ENCODE measurements at regions not wholly inside any gene's neighbourhood (a gene's known extent, or its start where the extent isn't known, plus 50 kb on each side); places are given as distances from the start of the nearest gene placed in this dataset.

- TF ChIP-seq POLR2AphosphoS5 (IDR thresholded peaks at IDR 0.05) = no peak
- no peak for TF ChIP-seq EP300 (IDR thresholded peaks at IDR 0.05)
- TF ChIP-seq CTCF (IDR thresholded peaks at IDR 0.05) = no peak
- no peak for TF ChIP-seq POLR2A (IDR thresholded peaks at IDR 0.05; ENCODE audit: low read depth)
- intact Hi-C loops (cut with DNase I) = no loop called here
- Histone ChIP-seq H3K27ac (replicated peaks in 1 of 4) (no peak overlapping the region), H3K27me3 (no peaks in the 10 kb centered on the region), H3K4me3 (no peak overlapping the region), H3K36me3 (no peaks in the 10 kb centered on the region), H3K9me3 (peaks cover 0 to 2% (median 0%) of the 10 kb centered on the region in 4 donors), H3K4me1 (no peaks in the 10 kb centered on the region)
- WGBS = 85% methylated on average over 2 of the region's 2 CpGs
- no peak for DNase-seq (ENCODE audit: extremely low spot score)
Measured at GRCh38 chr10:83276971-83277370, 862.3 kb upstream of the GHITM start.

GRCh38 chr10:83283151-83283550, 856.2 kb upstream of the GHITM start:
- Histone ChIP-seq H3K9me3 (peaks cover 0 to 8% (median 4%) of the 10 kb centered on the region in 4 donors), H3K4me1 (no peaks in the 10 kb centered on the region), H3K36me3 (no peaks in the 10 kb centered on the region), H3K27me3 (no peaks in the 10 kb centered on the region), H3K27ac (replicated peaks in 1 of 4) (no peak overlapping the region), H3K4me3 (no peak overlapping the region)
- TF ChIP-seq EP300 (IDR thresholded peaks at IDR 0.05) (no peak), POLR2A (IDR thresholded peaks at IDR 0.05; ENCODE audit: low read depth) (no peak), POLR2AphosphoS5 (IDR thresholded peaks at IDR 0.05) (no peak), CTCF (IDR thresholded peaks at IDR 0.05) (no peak)
- DNase-seq (ENCODE audit: extremely low spot score) = no peak
- intact Hi-C loops (cut with DNase I) = no loop called here

- H3K4me3 ChIP-seq = no peak overlapping the region
- TF ChIP-seq POLR2AphosphoS5 (IDR thresholded peaks at IDR 0.05) (no peak), POLR2A (IDR thresholded peaks at IDR 0.05; ENCODE audit: low read depth) (no peak), CTCF (IDR thresholded peaks at IDR 0.05) (no peak), EP300 (IDR thresholded peaks at IDR 0.05) (no peak)
- intact Hi-C loops (cut with DNase I) = no loop called here
- no peak overlapping the region for H3K27ac ChIP-seq (replicated peaks in 1 of 4)
- 70% methylated on average over 2 of the region's 2 CpGs for WGBS
- H3K9me3 ChIP-seq = peaks cover 0 to 8% (median 3%) of the 10 kb centered on the region in 4 donors
- no peak for DNase-seq (ENCODE audit: extremely low spot score)
- no peaks in the 10 kb centered on the region for H3K27me3 ChIP-seq
- H3K4me1 ChIP-seq = no peaks in the 10 kb centered on the region
- H3K36me3 ChIP-seq = no peaks in the 10 kb centered on the region
Measured at GRCh38 chr10:83287374-83287773, 851.9 kb upstream of the GHITM start.

- Histone ChIP-seq H3K36me3 (no peaks in the 10 kb centered on the region), H3K4me1 (no peaks in the 10 kb centered on the region), H3K27me3 (no peaks in the 10 kb centered on the region), H3K27ac (replicated peaks in 1 of 4) (no peak overlapping the region), H3K4me3 (no peak overlapping the region), H3K9me3 (peaks cover 0 to 8% (median 3%) of the 10 kb centered on the region in 4 donors)
- intact Hi-C loops (cut with DNase I) = no loop called here
- 33% methylated on average over 2 of the region's 2 CpGs for WGBS
- TF ChIP-seq POLR2AphosphoS5 (IDR thresholded peaks at IDR 0.05) (no peak), EP300 (IDR thresholded peaks at IDR 0.05) (no peak)
- no peak for DNase-seq (ENCODE audit: extremely low spot score)
Measured at GRCh38 chr10:83289373-83289772, 849.9 kb upstream of the GHITM start.

DNA sequence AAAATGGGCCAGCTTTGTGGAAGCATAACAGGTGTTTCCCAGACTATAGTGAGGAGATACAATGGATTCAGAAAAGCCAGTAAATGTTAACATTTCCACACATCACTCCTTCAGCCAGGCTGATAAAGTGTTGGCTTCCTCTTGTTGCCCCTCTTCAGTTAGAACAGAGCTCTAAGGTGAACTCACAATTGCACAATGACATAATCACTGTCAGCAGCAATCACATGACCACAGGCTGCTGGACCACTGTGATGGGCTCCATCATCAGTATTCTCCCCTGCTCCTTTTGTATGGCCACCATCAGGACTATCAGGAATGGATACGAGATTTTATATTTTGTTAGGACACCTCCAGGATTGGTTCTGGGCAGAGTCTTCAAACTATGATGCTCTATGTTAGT, 849.4 kb upstream of the GHITM start:
- Histone ChIP-seq H3K4me3 (no peak overlapping the region), H3K36me3 (no peaks in the 10 kb centered on the region), H3K27me3 (no peaks in the 10 kb centered on the region), H3K9me3 (peaks cover 0 to 8% (median 3%) of the 10 kb centered on the region in 4 donors), H3K27ac (replicated peaks in 1 of 4) (no peak overlapping the region), H3K4me1 (no peaks in the 10 kb centered on the region)
- intact Hi-C loops (cut with DNase I) = no loop called here
- DNase-seq (ENCODE audit: extremely low spot score) = no peak
- 77% methylated on average over 1 of the region's 1 CpG for WGBS
- TF ChIP-seq EP300 (IDR thresholded peaks at IDR 0.05) (no peak), POLR2A (IDR thresholded peaks at IDR 0.05; ENCODE audit: low read depth) (no peak), POLR2AphosphoS5 (IDR thresholded peaks at IDR 0.05) (no peak), CTCF (IDR thresholded peaks at IDR 0.05) (no peak)
